ENCODE measurements at regions not wholly inside any gene's neighbourhood (a gene's known extent, or its start where the extent isn't known, plus 50 kb on each side); places are given as distances from the start of the nearest gene placed in this dataset.

- DNase-seq: no peak
Measured at GRCh38 chr13:103403148-103403740, 337.0 kb upstream of the SLC10A2 start.

GRCh38 chr13:103395139-103395538 is 328.9 kb upstream of the SLC10A2 start:
- DNase-seq: no peak

GRCh38 chr13:103394618-103395017 is 328.4 kb upstream of the SLC10A2 start:
- no peak for DNase-seq

DNA sequence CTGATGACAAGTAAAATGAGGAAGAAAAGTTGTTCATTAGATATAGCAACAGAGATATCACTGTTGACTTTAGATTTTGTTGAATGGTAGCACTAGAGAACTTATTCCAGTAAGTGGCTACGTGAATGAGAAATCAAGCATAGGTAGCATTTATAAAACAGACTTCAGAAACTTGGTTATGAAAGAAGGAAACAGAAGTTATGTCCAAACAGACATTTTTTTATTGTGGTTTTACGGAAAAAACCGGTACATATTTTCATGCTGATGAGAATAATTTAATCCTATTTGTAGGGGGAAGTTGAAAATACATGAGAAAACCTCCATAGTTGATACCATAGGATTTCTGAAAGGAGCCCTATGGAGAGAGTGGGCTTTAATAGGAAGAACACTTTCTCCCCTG is 325.7 kb upstream of the SLC10A2 start:
- DNase-seq: no peak

DNA sequence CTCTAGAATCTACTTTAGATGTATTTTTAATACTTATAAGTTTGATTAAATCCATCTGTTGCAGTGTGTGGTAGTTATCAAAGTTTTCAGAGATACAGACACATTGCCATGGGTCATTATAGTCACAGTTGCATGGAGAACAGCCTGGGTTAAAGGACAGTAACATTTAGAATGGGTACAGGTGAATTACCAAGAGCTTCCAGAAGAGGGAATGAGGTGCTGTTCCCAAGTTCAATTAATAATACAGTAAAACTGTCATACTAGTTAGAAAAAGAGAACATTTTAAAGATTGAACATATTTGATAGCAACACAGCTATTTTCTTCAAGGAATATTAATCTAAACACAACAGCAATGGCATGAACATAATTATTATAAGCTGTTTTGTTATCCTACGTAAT is 322.6 kb upstream of the SLC10A2 start:
- no peak for DNase-seq

DNA sequence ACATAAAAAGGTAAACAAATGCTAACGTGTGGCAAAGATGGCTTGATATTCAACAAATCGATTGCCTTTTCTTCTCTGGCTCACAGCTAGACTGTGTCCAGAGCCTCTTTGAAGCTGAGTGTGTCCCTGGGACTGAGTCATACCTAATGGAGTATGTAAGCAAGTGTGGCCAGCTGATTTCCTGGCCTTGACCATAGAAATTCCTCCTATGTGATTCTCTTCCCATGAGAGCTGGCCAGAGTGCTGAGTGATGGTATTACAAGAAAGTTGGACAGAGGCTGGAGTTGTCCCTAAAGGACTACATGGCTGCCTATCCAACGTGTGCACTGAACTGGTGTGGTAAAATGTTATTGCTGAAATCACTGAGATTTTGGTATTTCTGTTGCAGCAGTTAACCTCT is 320.1 kb upstream of the SLC10A2 start:
- DNase-seq: no peak

DNA sequence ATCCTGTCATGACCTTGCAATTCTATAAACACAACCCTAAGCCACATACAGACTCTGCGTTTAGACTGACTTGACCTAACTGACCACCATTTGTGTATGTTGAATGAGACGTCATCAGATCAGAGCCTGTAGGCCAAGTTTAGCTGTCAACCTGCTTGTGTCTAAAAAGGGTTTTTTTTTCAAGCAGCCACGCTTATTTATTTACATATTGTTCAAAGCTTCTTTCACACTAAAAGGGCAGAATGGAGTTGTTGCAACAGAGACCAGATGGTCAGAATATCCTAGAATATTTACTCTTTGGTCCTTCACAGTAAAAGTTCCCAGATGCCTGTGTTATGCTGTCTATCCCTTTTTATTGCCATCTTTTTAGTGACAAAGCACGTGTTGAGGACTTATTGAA is 307.7 kb upstream of the SLC10A2 start:
- no peak for DNase-seq

DNA sequence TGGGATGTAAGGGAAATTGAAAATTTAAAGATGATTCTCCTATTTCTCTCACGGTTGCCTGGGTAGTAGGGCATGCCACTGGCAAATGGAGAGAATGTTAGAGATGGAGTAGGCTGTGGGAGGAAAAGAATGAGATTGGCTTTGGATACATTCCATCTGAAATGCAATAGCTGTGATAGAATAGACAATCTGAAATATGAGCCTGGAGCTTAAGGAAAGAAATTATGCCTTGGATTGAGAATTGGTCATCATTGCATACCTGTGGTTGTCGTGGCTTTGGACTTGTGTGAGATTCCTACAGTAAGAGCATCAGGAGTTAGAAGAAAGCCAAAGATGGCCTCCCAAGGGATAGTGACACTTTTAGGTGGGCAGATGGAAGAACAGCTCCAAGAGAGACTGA is 305.1 kb upstream of the SLC10A2 start:
- no peak for DNase-seq

GRCh38 chr13:103370790-103371189 is 304.6 kb upstream of the SLC10A2 start:
- DNase-seq: no peak

GRCh38 chr13:103358255-103358932 is 292.2 kb upstream of the SLC10A2 start:
- DNase-seq: no peak

- no peak for DNase-seq
Measured at GRCh38 chr13:103356226-103356864, 290.1 kb upstream of the SLC10A2 start.

- DNase-seq: no peak
Measured at GRCh38 chr13:103354171-103354570, 288.0 kb upstream of the SLC10A2 start.

DNA sequence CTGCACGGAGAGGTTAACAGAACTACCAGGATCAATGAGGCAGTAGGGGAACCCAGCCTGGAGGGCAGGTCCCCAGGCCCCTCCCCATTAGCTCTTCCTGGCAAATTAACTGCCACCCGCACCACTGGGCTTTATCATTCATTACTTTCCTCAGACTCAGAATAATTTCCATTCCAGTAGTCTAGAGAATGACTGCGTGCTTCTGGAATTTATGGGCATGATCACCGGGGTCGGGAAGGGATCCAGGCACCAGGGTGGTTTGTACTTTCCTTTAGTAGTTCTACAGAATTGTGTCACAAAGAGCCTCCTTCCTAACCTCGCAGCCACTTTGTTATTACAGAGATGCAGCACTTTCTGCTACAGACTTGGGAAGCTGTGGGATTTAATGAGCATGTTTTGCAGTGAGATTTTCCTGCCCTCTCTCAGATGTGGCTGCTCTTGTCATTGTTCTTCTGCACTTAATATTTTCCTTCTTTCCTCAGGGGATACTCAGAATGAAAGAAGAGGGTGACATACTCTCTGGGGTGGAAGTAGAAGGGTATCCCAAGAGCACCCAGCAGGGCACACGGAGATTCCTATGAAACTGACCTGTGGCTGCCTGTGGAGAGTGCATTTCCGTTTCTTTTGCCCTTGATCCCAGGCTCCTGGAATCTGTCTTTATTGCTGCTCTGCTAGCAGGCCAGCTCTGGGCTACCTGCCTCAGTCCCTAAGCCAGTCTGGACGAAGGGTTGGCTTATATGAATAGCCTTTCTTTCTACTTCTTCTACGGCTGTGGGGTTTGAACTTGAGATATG is 285.0 kb upstream of the SLC10A2 start:
- no peak for DNase-seq

- DNase-seq: no peak
Measured at GRCh38 chr13:103350147-103350546, 283.9 kb upstream of the SLC10A2 start.

GRCh38 chr13:103349211-103349980 is 283.2 kb upstream of the SLC10A2 start:
- DNase-seq: no peak

- DNase-seq: no peak
Measured at GRCh38 chr13:103335241-103335640, 269.0 kb upstream of the SLC10A2 start.

DNA sequence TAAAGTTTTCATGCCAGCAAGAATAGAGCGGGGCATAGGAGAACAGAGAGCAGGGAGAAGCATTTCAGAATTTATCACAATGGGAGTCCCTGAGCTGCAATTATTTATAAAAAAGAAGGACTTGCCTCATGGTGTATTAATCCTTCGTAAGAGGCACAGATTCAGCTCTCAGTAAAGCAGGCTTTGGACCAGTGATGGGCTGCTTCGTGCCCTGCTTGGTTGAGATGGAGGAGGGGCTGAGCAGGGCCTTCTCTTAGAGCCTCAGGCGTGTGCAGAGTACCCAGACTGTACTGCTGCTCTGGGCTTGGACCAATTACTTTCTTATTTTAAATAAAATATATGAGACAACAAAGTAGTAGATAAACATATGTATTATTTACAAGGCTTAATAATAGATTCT is 265.7 kb upstream of the SLC10A2 start:
- no peak for DNase-seq

DNA sequence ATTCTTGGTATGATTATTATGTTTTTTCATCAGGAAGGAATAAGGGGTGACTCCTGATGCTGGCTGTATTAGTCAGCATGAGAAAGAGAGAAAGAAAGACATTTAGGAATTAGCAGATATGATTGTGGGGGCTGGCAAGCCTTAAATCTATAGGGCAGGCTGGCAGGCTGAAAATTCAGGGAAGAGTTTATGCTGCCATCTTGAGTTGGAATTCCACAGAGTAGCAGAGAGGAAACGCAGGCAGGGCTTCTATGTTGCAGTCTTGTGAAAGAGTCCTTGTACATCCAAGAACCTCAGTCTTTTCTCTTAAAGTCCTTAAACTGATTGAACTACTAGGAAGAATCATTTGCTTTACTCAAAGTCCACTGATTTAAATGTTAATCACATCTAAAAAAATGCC is 262.7 kb upstream of the SLC10A2 start:
- no peak for DNase-seq

- DNase-seq: no peak
Measured at GRCh38 chr13:103326326-103326725, 260.1 kb upstream of the SLC10A2 start.

DNA sequence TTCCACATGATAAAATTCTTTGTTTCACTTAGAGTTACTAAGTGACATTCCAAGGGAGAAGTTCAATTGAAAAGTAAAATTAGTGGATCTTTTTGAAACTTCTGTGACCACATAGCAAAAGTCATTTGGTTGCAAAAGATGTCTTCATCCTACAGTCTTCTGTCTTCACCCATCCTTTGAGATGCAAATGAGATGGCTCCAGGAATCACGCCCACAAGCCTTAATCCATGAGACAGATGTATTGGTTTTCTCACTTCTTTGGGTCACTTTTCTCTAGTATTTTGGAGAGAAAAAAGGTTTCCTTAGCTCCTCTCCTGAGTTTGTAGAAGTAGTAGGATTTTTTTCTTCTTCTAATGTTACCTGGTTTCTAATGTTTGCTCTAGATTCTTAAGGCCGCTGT is 259.5 kb upstream of the SLC10A2 start:
- DNase-seq: no peak

GRCh38 chr13:103324641-103325040 is 258.4 kb upstream of the SLC10A2 start:
- DNase-seq: no peak

DNA sequence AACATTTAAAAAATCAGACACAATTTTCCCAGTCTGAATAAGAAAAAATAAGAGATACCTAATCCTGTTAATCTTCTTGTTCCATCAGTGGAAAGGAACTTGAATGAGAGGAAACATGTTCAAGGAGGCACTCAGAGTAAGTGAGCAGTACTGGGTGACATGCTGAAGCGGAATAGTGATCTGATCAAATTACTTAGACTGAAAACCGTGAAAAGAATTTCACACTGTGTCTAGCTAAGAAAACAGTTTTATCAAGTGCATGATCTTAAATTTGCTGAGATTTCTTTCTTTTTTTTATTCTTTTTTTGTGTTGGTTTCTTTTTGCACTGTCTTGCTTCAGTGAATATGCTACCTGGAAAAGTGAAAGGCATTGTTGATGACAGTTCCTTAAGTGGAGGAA is 249.5 kb upstream of the SLC10A2 start:
- DNase-seq: no peak

- DNase-seq: no peak
Measured at GRCh38 chr13:103312467-103312866, 246.2 kb upstream of the SLC10A2 start.

Data from stimulated activated naive CD4-positive, alpha-beta T cell (primary cell).